ENCODE measurements at regions not wholly inside any gene's neighbourhood (a gene's known extent, or its start where the extent isn't known, plus 50 kb on each side); places are given as distances from the start of the nearest gene placed in this dataset.

- H3K9me3 ChIP-seq (ENCODE audit: low read depth, low read length): no peaks in the 10 kb centered on the region
- H3K27me3 ChIP-seq (ENCODE audit: insufficient read depth, low read length): peaks cover 8% of the 10 kb centered on the region
- no peaks in the 10 kb centered on the region for H4K20me1 ChIP-seq (ENCODE audit: insufficient read depth, low read length)
- DNase-seq (ENCODE audit: insufficient read length, low spot score, missing footprints): no peak
- H3K4me2 ChIP-seq (ENCODE audit: insufficient read depth, low read length): no peak overlapping the region
- no peak overlapping the region for H2AFZ ChIP-seq (ENCODE audit: low read length)
- TF ChIP-seq, protein P1, sequence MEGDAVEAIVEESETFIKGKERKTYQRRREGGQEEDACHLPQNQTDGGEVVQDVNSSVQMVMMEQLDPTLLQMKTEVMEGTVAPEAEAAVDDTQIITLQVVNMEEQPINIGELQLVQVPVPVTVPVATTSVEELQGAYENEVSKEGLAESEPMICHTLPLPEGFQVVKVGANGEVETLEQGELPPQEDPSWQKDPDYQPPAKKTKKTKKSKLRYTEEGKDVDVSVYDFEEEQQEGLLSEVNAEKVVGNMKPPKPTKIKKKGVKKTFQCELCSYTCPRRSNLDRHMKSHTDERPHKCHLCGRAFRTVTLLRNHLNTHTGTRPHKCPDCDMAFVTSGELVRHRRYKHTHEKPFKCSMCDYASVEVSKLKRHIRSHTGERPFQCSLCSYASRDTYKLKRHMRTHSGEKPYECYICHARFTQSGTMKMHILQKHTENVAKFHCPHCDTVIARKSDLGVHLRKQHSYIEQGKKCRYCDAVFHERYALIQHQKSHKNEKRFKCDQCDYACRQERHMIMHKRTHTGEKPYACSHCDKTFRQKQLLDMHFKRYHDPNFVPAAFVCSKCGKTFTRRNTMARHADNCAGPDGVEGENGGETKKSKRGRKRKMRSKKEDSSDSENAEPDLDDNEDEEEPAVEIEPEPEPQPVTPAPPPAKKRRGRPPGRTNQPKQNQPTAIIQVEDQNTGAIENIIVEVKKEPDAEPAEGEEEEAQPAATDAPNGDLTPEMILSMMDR (IDR thresholded peaks at IDR 0.05; ENCODE audit: extremely low read depth, low read depth, low read length): no peak
- no peaks in the 10 kb centered on the region for H3K36me3 ChIP-seq (ENCODE audit: insufficient read depth, low read length)
- H3K27ac ChIP-seq (ENCODE audit: low read depth, low read length): no peak overlapping the region
- H3K4me3 ChIP-seq (ENCODE audit: insufficient read depth, low read length): no peak overlapping the region
- H3K4me1 ChIP-seq (ENCODE audit: insufficient read depth, low read length): peaks cover 21% of the 10 kb centered on the region
- H3K79me2 ChIP-seq (ENCODE audit: insufficient read depth, low read length): no peaks in the 10 kb centered on the region
Measured at GRCh38 chr15:91523596-91523995, 329.9 kb upstream of the SLCO3A1 start.

GRCh38 chr15:91524534-91524933, 329.0 kb upstream of the SLCO3A1 start:
- no peaks in the 10 kb centered on the region for H3K9me3 ChIP-seq (ENCODE audit: low read depth, low read length)
- no peaks in the 10 kb centered on the region for H4K20me1 ChIP-seq (ENCODE audit: insufficient read depth, low read length)
- no peak overlapping the region for H3K27ac ChIP-seq (ENCODE audit: low read depth, low read length)
- H3K79me2 ChIP-seq (ENCODE audit: insufficient read depth, low read length): no peaks in the 10 kb centered on the region
- peaks cover 8% of the 10 kb centered on the region for H3K27me3 ChIP-seq (ENCODE audit: insufficient read depth, low read length)
- no peak overlapping the region for H2AFZ ChIP-seq (ENCODE audit: low read length)
- no peak overlapping the region for H3K4me3 ChIP-seq (ENCODE audit: insufficient read depth, low read length)
- TF ChIP-seq, protein P1 (IDR thresholded peaks at IDR 0.05; ENCODE audit: extremely low read depth, low read depth, low read length): no peak
- DNase-seq (ENCODE audit: insufficient read length, low spot score, missing footprints): no peak
- H3K4me1 ChIP-seq (ENCODE audit: insufficient read depth, low read length): peaks cover 21% of the 10 kb centered on the region
- no peaks in the 10 kb centered on the region for H3K36me3 ChIP-seq (ENCODE audit: insufficient read depth, low read length)
- H3K4me2 ChIP-seq (ENCODE audit: insufficient read depth, low read length): no peak overlapping the region

DNA sequence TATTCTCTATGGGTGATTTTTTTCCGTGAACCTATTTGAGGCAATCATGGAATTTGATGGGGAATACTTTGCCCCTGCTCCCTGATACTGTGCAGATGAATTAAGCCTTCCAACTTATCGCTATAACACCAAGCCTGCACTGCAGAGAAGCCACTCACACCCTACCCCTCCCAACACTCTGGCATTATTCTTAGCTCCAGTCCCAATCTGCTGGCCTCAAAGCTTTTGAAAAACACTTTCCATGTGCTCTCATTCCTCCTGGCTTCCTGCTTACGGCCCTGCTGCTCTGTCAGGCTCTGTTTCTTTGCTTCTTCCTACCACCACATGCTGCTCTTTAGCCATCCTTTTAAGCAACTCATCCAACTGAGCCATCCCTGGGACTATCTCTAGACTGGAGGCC, 327.8 kb upstream of the SLCO3A1 start:
- Histone ChIP-seq H2AFZ (ENCODE audit: low read length) (no peak overlapping the region), H4K20me1 (ENCODE audit: insufficient read depth, low read length) (no peaks in the 10 kb centered on the region), H3K4me3 (ENCODE audit: insufficient read depth, low read length) (no peak overlapping the region), H3K4me1 (ENCODE audit: insufficient read depth, low read length) (peaks cover 21% of the 10 kb centered on the region), H3K27me3 (ENCODE audit: insufficient read depth, low read length) (peaks cover 8% of the 10 kb centered on the region), H3K27ac (ENCODE audit: low read depth, low read length) (no peak overlapping the region), H3K79me2 (ENCODE audit: insufficient read depth, low read length) (no peaks in the 10 kb centered on the region), H3K36me3 (ENCODE audit: insufficient read depth, low read length) (no peaks in the 10 kb centered on the region), H3K9me3 (ENCODE audit: low read depth, low read length) (no peaks in the 10 kb centered on the region), H3K4me2 (ENCODE audit: insufficient read depth, low read length) (no peak overlapping the region)
- no peak for DNase-seq (ENCODE audit: insufficient read length, low spot score, missing footprints)
- TF ChIP-seq, protein P1 (IDR thresholded peaks at IDR 0.05; ENCODE audit: extremely low read depth, low read depth, low read length): no peak

GRCh38 chr15:91526424-91526823, 327.1 kb upstream of the SLCO3A1 start:
- Histone ChIP-seq H3K4me2 (ENCODE audit: insufficient read depth, low read length) (no peak overlapping the region), H3K36me3 (ENCODE audit: insufficient read depth, low read length) (no peaks in the 10 kb centered on the region), H2AFZ (ENCODE audit: low read length) (no peak overlapping the region), H3K27ac (ENCODE audit: low read depth, low read length) (no peak overlapping the region), H3K79me2 (ENCODE audit: insufficient read depth, low read length) (no peaks in the 10 kb centered on the region), H3K4me3 (ENCODE audit: insufficient read depth, low read length) (no peak overlapping the region), H3K9me3 (ENCODE audit: low read depth, low read length) (no peaks in the 10 kb centered on the region), H4K20me1 (ENCODE audit: insufficient read depth, low read length) (no peaks in the 10 kb centered on the region), H3K4me1 (ENCODE audit: insufficient read depth, low read length) (peaks cover 15% of the 10 kb centered on the region), H3K27me3 (ENCODE audit: insufficient read depth, low read length) (peaks cover 8% of the 10 kb centered on the region)
- no peak for DNase-seq (ENCODE audit: insufficient read length, low spot score, missing footprints)
- TF ChIP-seq, protein P1 (IDR thresholded peaks at IDR 0.05; ENCODE audit: extremely low read depth, low read depth, low read length): no peak
